ENCODE measurements at regions not wholly inside any gene's neighbourhood (a gene's known extent, or its start where the extent isn't known, plus 50 kb on each side); places are given as distances from the start of the nearest gene placed in this dataset.

- TF ChIP-seq CTCF (IDR thresholded peaks at IDR 0.05; ENCODE audit: insufficient read depth in 1 of 2, low read depth in 1 of 2, low read length in 1 of 2, severe bottlenecking in 1 of 2, unreplicated experiment in 1 of 2): no peak
- Mint-ChIP-seq H3K27me3 (ENCODE audit: insufficient read depth, unreplicated experiment) (peaks cover 7% of the 10 kb centered on the region), H3K27ac (ENCODE audit: unreplicated experiment) (no peak overlapping the region), H3K9me3 (ENCODE audit: unreplicated experiment) (no peaks in the 10 kb centered on the region), H3K4me1 (ENCODE audit: low read depth, unreplicated experiment) (no peaks in the 10 kb centered on the region), H3K36me3 (ENCODE audit: insufficient read depth, unreplicated experiment) (no peaks in the 10 kb centered on the region), H3K4me3 (ENCODE audit: unreplicated experiment) (no peak overlapping the region)
- Histone ChIP-seq H3K4me1 (no peaks in the 10 kb centered on the region), H3K4me3 (ENCODE audit: low read depth, low read length) (no peak overlapping the region), H3K27me3 (replicated peaks; ENCODE audit: control insufficient read depth, insufficient read depth, low read length) (no peaks in the 10 kb centered on the region), H3K9me3 (no peaks in the 10 kb centered on the region), H3K36me3 (ENCODE audit: control insufficient read depth, insufficient read depth, low read length) (no peaks in the 10 kb centered on the region)
- no peak for DNase-seq
- intact Hi-C loops (cut with micrococcal nuclease; ENCODE audit: unreplicated experiment): no loop called here
- no TSS peak for BruUV-seq (replicated peaks)
- ChIA-PET POLR2A (no interaction called here), CTCF (no interaction called here)
These were observed 109.6 kb upstream of the STARD3NL start for GRCh38 chr7:38068461-38068860.

- Mint-ChIP-seq H3K36me3 (ENCODE audit: insufficient read depth, unreplicated experiment) (no peaks in the 10 kb centered on the region), H3K4me1 (ENCODE audit: low read depth, unreplicated experiment) (no peaks in the 10 kb centered on the region), H3K27me3 (ENCODE audit: insufficient read depth, unreplicated experiment) (peaks cover 7% of the 10 kb centered on the region), H3K4me3 (ENCODE audit: unreplicated experiment) (no peak overlapping the region), H3K9me3 (ENCODE audit: unreplicated experiment) (no peaks in the 10 kb centered on the region), H3K27ac (ENCODE audit: unreplicated experiment) (no peak overlapping the region)
- TF ChIP-seq CTCF (IDR thresholded peaks at IDR 0.05; ENCODE audit: insufficient read depth in 1 of 2, low read depth in 1 of 2, low read length in 1 of 2, severe bottlenecking in 1 of 2, unreplicated experiment in 1 of 2): no peak
- Histone ChIP-seq H3K4me1 (no peaks in the 10 kb centered on the region), H3K9me3 (no peaks in the 10 kb centered on the region), H3K36me3 (ENCODE audit: control insufficient read depth, insufficient read depth, low read length) (no peaks in the 10 kb centered on the region), H3K4me3 (ENCODE audit: low read depth, low read length) (no peak overlapping the region), H3K27me3 (replicated peaks; ENCODE audit: control insufficient read depth, insufficient read depth, low read length) (no peaks in the 10 kb centered on the region)
- ChIA-PET POLR2A (no interaction called here), CTCF (no interaction called here)
- no peak for DNase-seq
- intact Hi-C loops (cut with micrococcal nuclease; ENCODE audit: unreplicated experiment): no loop called here
- no TSS peak for BruUV-seq (replicated peaks)
These were observed 109.0 kb upstream of the STARD3NL start for GRCh38 chr7:38069052-38069451.

- Mint-ChIP-seq H3K4me3 (ENCODE audit: unreplicated experiment) (no peak overlapping the region), H3K9me3 (ENCODE audit: unreplicated experiment) (no peaks in the 10 kb centered on the region), H3K27ac (ENCODE audit: unreplicated experiment) (no peak overlapping the region), H3K27me3 (ENCODE audit: insufficient read depth, unreplicated experiment) (peaks cover 7% of the 10 kb centered on the region), H3K36me3 (ENCODE audit: insufficient read depth, unreplicated experiment) (no peaks in the 10 kb centered on the region), H3K4me1 (ENCODE audit: low read depth, unreplicated experiment) (no peaks in the 10 kb centered on the region)
- BruUV-seq (replicated peaks): no TSS peak
- DNase-seq: peak in 1 of 2 experiments; percentile 15
- Histone ChIP-seq H3K27me3 (replicated peaks; ENCODE audit: control insufficient read depth, insufficient read depth, low read length) (no peaks in the 10 kb centered on the region), H3K9me3 (no peaks in the 10 kb centered on the region), H3K36me3 (ENCODE audit: control insufficient read depth, insufficient read depth, low read length) (no peaks in the 10 kb centered on the region), H3K4me1 (no peaks in the 10 kb centered on the region), H3K4me3 (ENCODE audit: low read depth, low read length) (no peak overlapping the region)
- POLR2A ChIA-PET: no interaction called here
- peak; percentile 54 to 57 for TF ChIP-seq CTCF (IDR thresholded peaks at IDR 0.05; ENCODE audit: insufficient read depth in 1 of 2, low read depth in 1 of 2, low read length in 1 of 2, severe bottlenecking in 1 of 2, unreplicated experiment in 1 of 2)
- intact Hi-C loops (cut with micrococcal nuclease; ENCODE audit: unreplicated experiment): no loop called here
- CTCF ChIA-PET: interaction anchor here (1.1 kb wide), 1 partner anchor 154 kb away, joined by 4 read pairs; the partner anchor contains the start of gene SFRP4
These were observed 107.3 kb upstream of the STARD3NL start for GRCh38 chr7:38070718-38071117.

All from Caco-2 (cell line).